HepG2 (cell line): ENCODE measurements at regions not wholly inside any gene's neighbourhood (a gene's known extent, or its start where the extent isn't known, plus 50 kb on each side); places are given as distances from the start of the nearest gene placed in this dataset.

Source experiments
- ATAC-seq: fragments of 200-7000 bp; cut with Tn5 transposase; 3 replicates; pipeline ENCODE4 v1.9.1; 2020; ENCODE audit warnings: mild to moderate bottlenecking, moderate library complexity
- BruUV-seq: library from RNA; stranded (reverse); fragments of 400-500 nt; replicated peaks from 2 replicates; lab custom pipeline; 2021; lab: Mats Ljungman, UMichigan
- CTCF ChIA-PET: fragments of 300-600 bp; formaldehyde crosslinking; extraction: SDS; loops from one replicate; lab custom pipeline; 2021; ENCODE audit warnings: low total read pairs, inconsistent platforms, low intra/inter-chr PET ratio; lab: Yijun Ruan, JAX
- POLR2A ChIA-PET: fragments of 350-600 bp; sonication (Branson Sonifier 250); formaldehyde crosslinking; loops from one replicate; lab custom pipeline; 2020; ENCODE audit warnings: antibody characterized with exemption, inconsistent platforms; lab: Yijun Ruan, JAX
- DNase-seq: peaks from one replicate; pipeline ENCODE4 v3.0.0-alpha.2; 2015; ENCODE audit warnings: low spot score
- FAIRE-seq: peaks from 3 replicates; lab custom pipeline; 2011; peaks lifted over from hg19 to GRCh38; lab: Jason Lieb, UNC
- H2AFZ ChIP-seq: one replicate; pipeline ENCODE4 v1.6.1; 2011; ENCODE audit warnings: low read length, inconsistent platforms
- H3K27ac ChIP-seq: fragments of 300-600 bp; 3 replicates; pipeline ENCODE4 v1.8.0; 2011; ENCODE audit warnings: mixed run types, mild to moderate bottlenecking, mixed read lengths, low read length, inconsistent platforms; ENCODE audit not compliant: insufficient read depth; ENCODE audit errors: extremely low read length
- H3K27me3 ChIP-seq, 2 experiments: fragments of 200-600 bp in 1 of 2; 2 replicates in 1 of 2; 3 replicates in 1 of 2; pipeline versions ENCODE4 v1.6.0 to v1.8.0; 2011; ENCODE audit warnings: low read length in 2 of 2, mild to moderate bottlenecking in 2 of 2, moderate library complexity in 2 of 2, inconsistent platforms in 1 of 2; ENCODE audit not compliant: insufficient read depth in 2 of 2, control insufficient read depth in 1 of 2
- H3K36me3 ChIP-seq, 2 experiments: fragments of 200-600 bp in 1 of 2; replicated peaks in 1 of 2; 2 replicates in 1 of 2; 3 replicates in 1 of 2; pipeline versions ENCODE4 v1.5.1 to v1.8.0; 2011; ENCODE audit warnings: low read length in 2 of 2, inconsistent platforms in 1 of 2; ENCODE audit not compliant: insufficient read depth in 2 of 2, control insufficient read depth in 1 of 2
- H3K4me1 ChIP-seq: 2 replicates; pipeline ENCODE4 v1.5.1; 2012; ENCODE audit warnings: low read length, inconsistent platforms; ENCODE audit not compliant: insufficient read depth
- H3K4me2 ChIP-seq: 2 replicates; pipeline ENCODE4 v1.6.0; 2011; ENCODE audit warnings: low read depth, low read length, inconsistent platforms
- H3K4me3 ChIP-seq, 3 experiments: fragments of 200-600 bp in 1 of 3; sonication (generic), shearing (Covaris generic) in 1 of 3; replicated peaks in 1 of 3; 2 replicates each; pipeline ENCODE4 v1.5.1; 2011 to 2016; ENCODE audit warnings: low read length in 3 of 3, inconsistent platforms in 2 of 3, low read depth in 2 of 3, mild to moderate bottlenecking in 2 of 3, control low read depth in 1 of 3, mixed read lengths in 1 of 3; ENCODE audit not compliant: insufficient read depth in 1 of 3
- H3K79me2 ChIP-seq: one replicate; pipeline ENCODE4 v1.6.1; 2011; ENCODE audit warnings: low read length, inconsistent platforms; ENCODE audit not compliant: insufficient read depth
- H3K9ac ChIP-seq: 2 replicates; pipeline ENCODE4 v1.6.0; 2011; ENCODE audit warnings: mild to moderate bottlenecking, low read depth, low read length, inconsistent platforms; ENCODE audit not compliant: insufficient read depth
- H3K9me3 ChIP-seq: 2 replicates; pipeline ENCODE4 v1.5.1; 2012; ENCODE audit warnings: mild to moderate bottlenecking, low read length
- H4K20me1 ChIP-seq: 2 replicates; pipeline ENCODE4 v1.6.0; 2011; ENCODE audit warnings: inconsistent platforms, mild to moderate bottlenecking, low read length, moderate library complexity; ENCODE audit not compliant: insufficient read depth
- ATF6 ChIP-seq: sonication (generic); formaldehyde crosslinking; conservative IDR thresholded peaks from 2 replicates; pipeline ENCODE4 v1.4.0; 2020; ENCODE audit warnings: missing genetic modification reagents
- BORCS8-MEF2B ChIP-seq: sonication (generic); formaldehyde crosslinking; IDR thresholded peaks from 2 replicates; pipeline ENCODE4 v1.8.0; 2022; ENCODE audit warnings: mild to moderate bottlenecking, missing genetic modification reagents
- CBFB ChIP-seq: sonication (generic); formaldehyde crosslinking; IDR thresholded peaks from 2 replicates; pipeline ENCODE4 v1.4.0; 2020; ENCODE audit warnings: missing genetic modification reagents
- HIVEP1 ChIP-seq: sonication (generic); formaldehyde crosslinking; IDR thresholded peaks from 2 replicates; pipeline ENCODE4 v1.4.0; 2020; ENCODE audit warnings: mild to moderate bottlenecking, missing genetic modification reagents
- HNRNPK ChIP-seq: fragments of 200-400 bp; formaldehyde crosslinking; IDR thresholded peaks from 2 replicates; pipeline ENCODE4 v1.6.1; 2018; ENCODE audit warnings: low read length, low read depth, moderate library complexity, mild to moderate bottlenecking; ENCODE audit not compliant: poor library complexity, severe bottlenecking
- HOXA7 ChIP-seq: sonication (generic); formaldehyde crosslinking; IDR thresholded peaks from 2 replicates; pipeline ENCODE4 v1.8.1; 2022; ENCODE audit warnings: mild to moderate bottlenecking, missing genetic modification reagents, moderate library complexity
- NCOA2 ChIP-seq: sonication (generic); formaldehyde crosslinking; IDR thresholded peaks from 2 replicates; pipeline ENCODE4 v1.8.0; 2022; ENCODE audit warnings: inconsistent platforms
- RCOR2 ChIP-seq: IDR thresholded peaks from 2 replicates; pipeline ENCODE4 v1.6.1; 2016; ENCODE audit warnings: missing biosample characterization, missing genetic modification reagents
- REST ChIP-seq, 2 experiments: IDR thresholded peaks; 2 replicates each; pipeline ENCODE4 v1.6.1; 2011 to 2012; ENCODE audit warnings: low read length in 2 of 2, borderline replicate concordance in 1 of 2, low read depth in 1 of 2, mild to moderate bottlenecking in 1 of 2, moderate library complexity in 1 of 2
- SAP130 ChIP-seq: IDR thresholded peaks from 2 replicates; pipeline ENCODE4 v1.6.1; 2016; ENCODE audit warnings: low read depth
- ZFP41 ChIP-seq: sonication (generic); formaldehyde crosslinking; IDR thresholded peaks from 2 replicates; pipeline ENCODE4 v1.4.0; 2020; ENCODE audit warnings: mild to moderate bottlenecking, missing genetic modification reagents, borderline replicate concordance
- ZFY ChIP-seq: sonication (generic); formaldehyde crosslinking; IDR thresholded peaks from 2 replicates; pipeline ENCODE4 v1.4.0; 2020; ENCODE audit warnings: missing genetic modification reagents
- ZNF136 ChIP-seq: sonication (generic); formaldehyde crosslinking; IDR thresholded peaks from 2 replicates; pipeline ENCODE4 v1.8.1; 2022; ENCODE audit warnings: low read depth, mild to moderate bottlenecking, moderate library complexity, missing genetic modification reagents
- ZNF564 ChIP-seq: sonication (generic); formaldehyde crosslinking; IDR thresholded peaks from 2 replicates; pipeline ENCODE4 v1.8.1; 2023; ENCODE audit warnings: mild to moderate bottlenecking, missing genetic modification reagents
- ZNF577 ChIP-seq: sonication (generic); formaldehyde crosslinking; IDR thresholded peaks from 2 replicates; pipeline ENCODE4 v1.4.0; 2020; ENCODE audit warnings: mild to moderate bottlenecking, low read depth, missing genetic modification reagents, borderline replicate concordance
- WGBS: methylation state at CpG from one replicate; pipeline ENCODE4 v1.1.6; 2017; ENCODE audit warnings: low lambda C conversion rate; 5-methylcytosine and 5-hydroxymethylcytosine counted together
- in situ Hi-C: cut with HindIII; loops from 2 replicates; pipeline ENCODE4 v1.10.0; 2017; ENCODE audit warnings: low pct_unique_long_range_greater_than_20kb; ENCODE audit not compliant: extremely low pct_ligation_motif_present
- intact Hi-C: fragments of 100-400 bp; cut with micrococcal nuclease; formaldehyde crosslinking; loops from one replicate; pipeline ENCODE4 v1.10.0; 2022; ENCODE audit not compliant: unreplicated experiment
- TF ChIP-seq, protein P1 (sequence below): IDR thresholded peaks from 2 replicates; pipeline ENCODE4 v1.6.1; 2018; ENCODE audit warnings: missing genetic modification reagents, mild to moderate bottlenecking, missing compliant biosample characterization

- no peak for FAIRE-seq
Measured at GRCh38 chrX:84712621-84713020, 210.4 kb upstream of the HDX start.

More at GRCh38 chrX:84712621-84713020, 210.4 kb upstream of the HDX start:
- ChIA-PET CTCF (no interaction called here), POLR2A (no interaction called here)
- WGBS, result 0% methylated on average over 2 of the region's 2 CpGs
- DNase-seq (no peak), ATAC-seq (no peak)
- H3K36me3 ChIP-seq, result no peaks in the 10 kb centered on the region
- no peaks in the 10 kb centered on the region for H4K20me1 ChIP-seq
- no peaks in the 10 kb centered on the region for H3K27me3 ChIP-seq
- H3K4me2 ChIP-seq, result no peak overlapping the region
- no peaks in the 10 kb centered on the region for H3K4me1 ChIP-seq
- TF ChIP-seq ZNF564 (CRISPR knock-in tag) (no peak), NCOA2 (no peak), HOXA7 (CRISPR knock-in tag) (no peak), HNRNPK (no peak), SAP130 (CRISPR knock-in tag) (no peak), ZNF577 (CRISPR knock-in tag) (no peak), ZNF136 (CRISPR knock-in tag) (no peak), BORCS8-MEF2B (CRISPR knock-in tag) (no peak), HIVEP1 (CRISPR knock-in tag) (no peak), REST (IDR thresholded peaks at IDR 0.05; ENCODE audit: borderline replicate concordance in 1 of 2, low read depth in 1 of 2, low read length in 2 of 2) (no peak), ZFP41 (CRISPR knock-in tag) (no peak), ZFY (no peak), RCOR2 (CRISPR knock-in tag) (no peak), CBFB (CRISPR knock-in tag) (no peak), ATF6 (CRISPR knock-in tag) (no peak)
- TF ChIP-seq, protein P1, sequence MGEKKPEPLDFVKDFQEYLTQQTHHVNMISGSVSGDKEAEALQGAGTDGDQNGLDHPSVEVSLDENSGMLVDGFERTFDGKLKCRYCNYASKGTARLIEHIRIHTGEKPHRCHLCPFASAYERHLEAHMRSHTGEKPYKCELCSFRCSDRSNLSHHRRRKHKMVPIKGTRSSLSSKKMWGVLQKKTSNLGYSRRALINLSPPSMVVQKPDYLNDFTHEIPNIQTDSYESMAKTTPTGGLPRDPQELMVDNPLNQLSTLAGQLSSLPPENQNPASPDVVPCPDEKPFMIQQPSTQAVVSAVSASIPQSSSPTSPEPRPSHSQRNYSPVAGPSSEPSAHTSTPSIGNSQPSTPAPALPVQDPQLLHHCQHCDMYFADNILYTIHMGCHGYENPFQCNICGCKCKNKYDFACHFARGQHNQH (CRISPR knock-in tag), result no peak
- intact Hi-C loops (no loop called here), in situ Hi-C loops (no loop called here)
- no peaks in the 10 kb centered on the region for H3K9me3 ChIP-seq
- no peak overlapping the region for H2AFZ ChIP-seq
- no peak overlapping the region for H3K9ac ChIP-seq
- no peak overlapping the region for H3K27ac ChIP-seq
- no peak overlapping the region for H3K4me3 ChIP-seq
- H3K79me2 ChIP-seq, result no peaks in the 10 kb centered on the region
- BruUV-seq, result no TSS peak
